DND-41 (cell line): ENCODE measurements at regions not wholly inside any gene's neighbourhood (a gene's known extent, or its start where the extent isn't known, plus 50 kb on each side); places are given as distances from the start of the nearest gene placed in this dataset.

Source experiments
- EZH2 ChIP-seq: IDR thresholded peaks from 3 replicates; pipeline ENCODE4 v1.6.1; 2012; ENCODE audit warnings: borderline replicate concordance, low read depth, mild to moderate bottlenecking, moderate library complexity, low read length, inconsistent platforms; ENCODE audit not compliant: severe bottlenecking
- TF ChIP-seq, protein P1 (sequence below): IDR thresholded peaks from 2 replicates; pipeline ENCODE4 v1.5.1; 2012; ENCODE audit warnings: borderline replicate concordance, low read length, moderate library complexity, mild to moderate bottlenecking; ENCODE audit not compliant: poor library complexity, severe bottlenecking; ENCODE audit errors: extremely low read depth

GRCh38 chr22:48551061-48551460, 1276.6 kb downstream of the BRD1 start:
- TF ChIP-seq, protein P1, sequence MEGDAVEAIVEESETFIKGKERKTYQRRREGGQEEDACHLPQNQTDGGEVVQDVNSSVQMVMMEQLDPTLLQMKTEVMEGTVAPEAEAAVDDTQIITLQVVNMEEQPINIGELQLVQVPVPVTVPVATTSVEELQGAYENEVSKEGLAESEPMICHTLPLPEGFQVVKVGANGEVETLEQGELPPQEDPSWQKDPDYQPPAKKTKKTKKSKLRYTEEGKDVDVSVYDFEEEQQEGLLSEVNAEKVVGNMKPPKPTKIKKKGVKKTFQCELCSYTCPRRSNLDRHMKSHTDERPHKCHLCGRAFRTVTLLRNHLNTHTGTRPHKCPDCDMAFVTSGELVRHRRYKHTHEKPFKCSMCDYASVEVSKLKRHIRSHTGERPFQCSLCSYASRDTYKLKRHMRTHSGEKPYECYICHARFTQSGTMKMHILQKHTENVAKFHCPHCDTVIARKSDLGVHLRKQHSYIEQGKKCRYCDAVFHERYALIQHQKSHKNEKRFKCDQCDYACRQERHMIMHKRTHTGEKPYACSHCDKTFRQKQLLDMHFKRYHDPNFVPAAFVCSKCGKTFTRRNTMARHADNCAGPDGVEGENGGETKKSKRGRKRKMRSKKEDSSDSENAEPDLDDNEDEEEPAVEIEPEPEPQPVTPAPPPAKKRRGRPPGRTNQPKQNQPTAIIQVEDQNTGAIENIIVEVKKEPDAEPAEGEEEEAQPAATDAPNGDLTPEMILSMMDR = no peak
- TF ChIP-seq EZH2 = no peak
